DLD1 (cell line): ENCODE measurements at regions not wholly inside any gene's neighbourhood (a gene's known extent, or its start where the extent isn't known, plus 50 kb on each side); places are given as distances from the start of the nearest gene placed in this dataset.
"Not testable (repeated sequence)": the region's sequence is repeated elsewhere in the genome, so short reads cannot be mapped to it uniquely, and the experiment has no call there.

Experiments used
- in situ Hi-C: cut with HindIII; loops from 2 replicates; pipeline ENCODE4 v1.10.0; 2017; ENCODE audit warnings: low sequenced_read_pairs

- in situ Hi-C loops, result no loop called here
Measured at GRCh38 chr15:38796589-38796988, 232.0 kb upstream of the RASGRP1 start.

GRCh38 chr15:38797506-38797905, 232.9 kb upstream of the RASGRP1 start:
- in situ Hi-C loops, result not testable (repeated sequence)

- in situ Hi-C loops, result not testable (repeated sequence)
Measured at GRCh38 chr15:38799202-38799601, 234.6 kb upstream of the RASGRP1 start.

- in situ Hi-C loops, result no loop called here
Measured at GRCh38 chr15:38809621-38810020, 245.0 kb upstream of the RASGRP1 start.

GRCh38 chr15:38810686-38811085, 246.1 kb upstream of the RASGRP1 start:
- in situ Hi-C loops, result no loop called here

GRCh38 chr15:38814254-38814653, 249.6 kb upstream of the RASGRP1 start:
- in situ Hi-C loops, result not testable (repeated sequence)

GRCh38 chr15:38814891-38815290, 250.3 kb upstream of the RASGRP1 start:
- in situ Hi-C loops, result no loop called here

GRCh38 chr15:38817427-38818156, 253.0 kb upstream of the RASGRP1 start:
- in situ Hi-C loops, result no loop called here

GRCh38 chr15:38818157-38818790, 253.7 kb upstream of the RASGRP1 start:
- in situ Hi-C loops, result no loop called here

- in situ Hi-C loops, result no loop called here
Measured at GRCh38 chr15:38819387-38819950, 254.9 kb upstream of the RASGRP1 start.

- in situ Hi-C loops, result no loop called here
Measured at GRCh38 chr15:38823263-38823662, 258.6 kb upstream of the RASGRP1 start.

- in situ Hi-C loops, result no loop called here
Measured at GRCh38 chr15:38824719-38825118, 260.1 kb upstream of the RASGRP1 start.

- in situ Hi-C loops, result no loop called here
Measured at GRCh38 chr15:38826880-38827279, 262.3 kb upstream of the RASGRP1 start.

GRCh38 chr15:38828031-38828532, 263.5 kb upstream of the RASGRP1 start:
- in situ Hi-C loops, result no loop called here

- in situ Hi-C loops, result no loop called here
Measured at GRCh38 chr15:38829086-38829485, 264.5 kb upstream of the RASGRP1 start.

GRCh38 chr15:38842226-38842625, 277.6 kb upstream of the RASGRP1 start:
- in situ Hi-C loops, result no loop called here

- in situ Hi-C loops, result no loop called here
Measured at GRCh38 chr15:38843051-38843501, 278.5 kb upstream of the RASGRP1 start.

- in situ Hi-C loops, result no loop called here
Measured at GRCh38 chr15:38843736-38844590, 279.3 kb upstream of the RASGRP1 start.

GRCh38 chr15:38844736-38845135, 280.1 kb upstream of the RASGRP1 start:
- in situ Hi-C loops, result no loop called here

GRCh38 chr15:38846346-38846745, 281.7 kb upstream of the RASGRP1 start:
- in situ Hi-C loops, result no loop called here

- in situ Hi-C loops, result no loop called here
Measured at GRCh38 chr15:38847666-38848065, 283.1 kb upstream of the RASGRP1 start.
